Right lobe of liver (tissue), 6 donors: ENCODE measurements at regions not wholly inside any gene's neighbourhood (a gene's known extent, or its start where the extent isn't known, plus 50 kb on each side); places are given as distances from the start of the nearest gene placed in this dataset.
A peak's percentile ranks its signal among the peaks of the same experiment; 100 is the strongest.

Experiments
- ATAC-seq, 4 donors: fragments of 200-7000 bp; cut with Tn5 transposase; one replicate each; pipeline ENCODE4 v1.9.1; 2020; ENCODE audit warnings: mild to moderate bottlenecking in 4 of 4, moderate library complexity in 4 of 4
- DNase-seq, 3 donors: peaks; one replicate each; pipeline ENCODE4 v3.0.0-alpha.2; 2020
- H3K27ac ChIP-seq, 3 donors: fragments of 200-600 bp; one replicate each; pipeline ENCODE4 v1.8.0; 2022
- H3K27me3 ChIP-seq, 2 donors: fragments of 200-600 bp; one replicate each; pipeline ENCODE4 v1.8.0; 2022
- H3K36me3 ChIP-seq, 4 donors: fragments of 200-600 bp; sonication (generic) in 1 of 4; one replicate each; pipeline versions ENCODE4 v1.5.1 to v1.8.0; 2017 to 2022; ENCODE audit warnings: control low read depth in 1 of 4
- H3K4me1 ChIP-seq, 4 donors: fragments of 200-600 bp; sonication (generic) in 1 of 4; one replicate each; pipeline versions ENCODE4 v1.5.1 to v1.8.0; 2017 to 2022; ENCODE audit warnings: control low read depth in 1 of 4
- H3K4me3 ChIP-seq, 3 donors: fragments of 200-600 bp; one replicate each; pipeline ENCODE4 v1.8.0; 2022
- H3K9me3 ChIP-seq, 4 donors: fragments of 200-600 bp; sonication (generic) in 1 of 4; one replicate each; pipeline versions ENCODE4 v1.5.1 to v1.8.0; 2017 to 2022; ENCODE audit warnings: control low read depth in 1 of 4
- POLR2A ChIP-seq: fragments of 450-650 bp; IDR thresholded peaks from one replicate; pipeline ENCODE4 v1.6.1; 2017; ENCODE audit warnings: antibody characterized with exemption, mild to moderate bottlenecking
- WGBS: methylation state at CpG from one replicate; pipeline ENCODE4 v1.1.6; 2018; ENCODE audit warnings: low coverage, low lambda C conversion rate; ENCODE audit not compliant: insufficient coverage; ENCODE audit errors: missing lambda C conversion rate; 5-methylcytosine and 5-hydroxymethylcytosine counted together
- intact Hi-C, 2 donors: fragments of 100-400 bp; cut with DNase I; formaldehyde crosslinking; loops; one replicate each; pipeline versions ENCODE4 v1.11.2 to v1.14.1; 2022
- TF ChIP-seq, protein P1 (sequence below), 4 donors: fragments of 200-600 bp in 3 of 4; fragments of 450-650 bp in 1 of 4; IDR thresholded peaks; one replicate each; pipeline versions ENCODE4 v1.5.1 to v1.8.0; 2016 to 2022; ENCODE audit warnings: antibody characterized with exemption in 4 of 4, mild to moderate bottlenecking in 2 of 4
- donor health status: DM: no; HTN: yes; CAD: no.
- donor health status: DM: no; HTN: no; CAD: no.
- donor health status: DM: no; HTN: no; CAD: no.
- donor health status: DM: no; HTN: yes; CAD: no.
- donor health status: DM: no; HTN: yes; CAD: no.

DNA sequence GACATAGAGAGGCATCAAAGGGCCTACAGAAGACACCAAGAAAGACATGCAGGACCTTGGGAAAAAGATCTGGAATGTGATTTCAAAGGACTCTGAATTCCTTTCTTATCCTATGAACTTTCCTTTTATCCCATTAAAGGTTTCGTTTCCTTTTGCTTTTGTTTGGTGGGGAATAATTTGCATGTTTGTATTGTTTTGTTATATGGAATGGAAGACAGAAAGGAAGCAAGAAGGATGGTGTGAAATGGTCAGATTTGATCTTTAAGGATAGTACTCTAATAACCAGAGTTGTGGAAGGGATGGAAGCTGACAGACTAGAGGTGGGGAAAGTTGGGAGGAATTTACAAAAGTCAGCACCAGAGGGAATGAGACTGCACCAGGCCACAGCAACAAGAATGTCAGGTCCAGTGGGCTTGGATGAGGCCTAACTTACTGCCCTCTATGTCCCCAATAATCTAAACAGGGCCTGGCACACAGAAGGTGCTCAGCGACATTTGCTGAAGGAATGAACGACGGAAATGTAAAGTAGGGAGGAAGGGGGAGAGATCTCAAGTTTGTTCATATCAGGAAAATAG, 173.7 kb downstream of the FOXA2 start:
- intact Hi-C loops, result no loop called here
- Histone ChIP-seq H3K36me3 (no peaks in the 10 kb centered on the region), H3K27ac (peak overlapping the region in 2 of 3 donors; percentile 62 to 85), H3K27me3 (no peaks in the 10 kb centered on the region), H3K4me3 (no peak overlapping the region), H3K4me1 (peaks cover 0 to 28% (median 12%) of the 10 kb centered on the region in 4 donors), H3K9me3 (no peaks in the 10 kb centered on the region)
- 71% methylated on average over 4 of the region's 4 CpGs for WGBS
- TF ChIP-seq POLR2A, result no peak
- TF ChIP-seq, protein P1, sequence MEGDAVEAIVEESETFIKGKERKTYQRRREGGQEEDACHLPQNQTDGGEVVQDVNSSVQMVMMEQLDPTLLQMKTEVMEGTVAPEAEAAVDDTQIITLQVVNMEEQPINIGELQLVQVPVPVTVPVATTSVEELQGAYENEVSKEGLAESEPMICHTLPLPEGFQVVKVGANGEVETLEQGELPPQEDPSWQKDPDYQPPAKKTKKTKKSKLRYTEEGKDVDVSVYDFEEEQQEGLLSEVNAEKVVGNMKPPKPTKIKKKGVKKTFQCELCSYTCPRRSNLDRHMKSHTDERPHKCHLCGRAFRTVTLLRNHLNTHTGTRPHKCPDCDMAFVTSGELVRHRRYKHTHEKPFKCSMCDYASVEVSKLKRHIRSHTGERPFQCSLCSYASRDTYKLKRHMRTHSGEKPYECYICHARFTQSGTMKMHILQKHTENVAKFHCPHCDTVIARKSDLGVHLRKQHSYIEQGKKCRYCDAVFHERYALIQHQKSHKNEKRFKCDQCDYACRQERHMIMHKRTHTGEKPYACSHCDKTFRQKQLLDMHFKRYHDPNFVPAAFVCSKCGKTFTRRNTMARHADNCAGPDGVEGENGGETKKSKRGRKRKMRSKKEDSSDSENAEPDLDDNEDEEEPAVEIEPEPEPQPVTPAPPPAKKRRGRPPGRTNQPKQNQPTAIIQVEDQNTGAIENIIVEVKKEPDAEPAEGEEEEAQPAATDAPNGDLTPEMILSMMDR (IDR thresholded peaks at IDR 0.05), result no peak
- DNase-seq (no peak), ATAC-seq (no peak)

DNA sequence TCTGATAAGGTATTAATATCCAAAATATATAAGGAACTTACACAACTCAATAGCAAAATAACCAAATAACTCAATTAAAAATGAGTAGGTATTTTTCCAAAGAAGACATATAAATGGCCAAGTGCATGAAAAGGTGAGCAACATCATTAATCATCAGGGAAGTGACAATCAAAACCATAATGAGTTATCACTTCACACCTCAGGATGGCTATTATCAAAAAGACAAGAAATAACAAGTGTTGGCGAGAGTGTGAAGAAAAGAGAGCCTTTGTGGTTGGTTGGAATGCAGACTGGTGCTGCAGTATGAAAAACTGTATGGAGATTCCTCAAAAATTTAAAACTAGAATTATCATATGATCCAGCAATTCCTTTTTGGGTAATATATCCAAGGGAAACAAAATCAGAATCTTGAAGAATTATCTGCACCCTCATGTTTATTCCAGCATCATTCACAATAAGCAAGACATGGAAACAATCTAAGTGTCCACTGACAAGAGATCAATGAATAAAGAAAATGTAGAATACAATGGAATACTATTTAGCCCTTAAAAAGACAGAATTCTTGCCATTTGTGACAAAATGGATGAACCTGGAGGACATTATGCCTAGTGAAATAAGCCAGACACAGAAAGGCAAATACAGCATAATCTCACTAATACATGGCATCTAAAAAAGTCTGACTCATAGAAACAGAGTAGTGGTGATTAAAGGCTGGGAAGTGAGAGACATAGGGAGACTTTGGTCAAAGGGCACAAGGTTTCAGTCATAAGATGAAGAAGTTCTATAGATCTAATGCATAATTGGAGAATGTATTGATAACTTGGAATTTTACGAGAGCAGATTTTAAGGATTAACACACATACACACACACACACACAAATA, 175.6 kb downstream of the FOXA2 start:
- 82% methylated on average over 2 of the region's 2 CpGs for WGBS
- ATAC-seq, result no peak
- H3K4me3 ChIP-seq, result no peak overlapping the region
- TF ChIP-seq POLR2A, result no peak
- TF ChIP-seq, protein P1 (IDR thresholded peaks at IDR 0.05), result no peak
- peaks cover 0 to 43% (median 12%) of the 10 kb centered on the region in 4 donors for H3K4me1 ChIP-seq
- no peaks in the 10 kb centered on the region for H3K27me3 ChIP-seq
- no peak overlapping the region for H3K27ac ChIP-seq
- intact Hi-C loops, result no loop called here
- no peaks in the 10 kb centered on the region for H3K36me3 ChIP-seq
- H3K9me3 ChIP-seq, result no peaks in the 10 kb centered on the region
- DNase-seq, result no peak

DNA sequence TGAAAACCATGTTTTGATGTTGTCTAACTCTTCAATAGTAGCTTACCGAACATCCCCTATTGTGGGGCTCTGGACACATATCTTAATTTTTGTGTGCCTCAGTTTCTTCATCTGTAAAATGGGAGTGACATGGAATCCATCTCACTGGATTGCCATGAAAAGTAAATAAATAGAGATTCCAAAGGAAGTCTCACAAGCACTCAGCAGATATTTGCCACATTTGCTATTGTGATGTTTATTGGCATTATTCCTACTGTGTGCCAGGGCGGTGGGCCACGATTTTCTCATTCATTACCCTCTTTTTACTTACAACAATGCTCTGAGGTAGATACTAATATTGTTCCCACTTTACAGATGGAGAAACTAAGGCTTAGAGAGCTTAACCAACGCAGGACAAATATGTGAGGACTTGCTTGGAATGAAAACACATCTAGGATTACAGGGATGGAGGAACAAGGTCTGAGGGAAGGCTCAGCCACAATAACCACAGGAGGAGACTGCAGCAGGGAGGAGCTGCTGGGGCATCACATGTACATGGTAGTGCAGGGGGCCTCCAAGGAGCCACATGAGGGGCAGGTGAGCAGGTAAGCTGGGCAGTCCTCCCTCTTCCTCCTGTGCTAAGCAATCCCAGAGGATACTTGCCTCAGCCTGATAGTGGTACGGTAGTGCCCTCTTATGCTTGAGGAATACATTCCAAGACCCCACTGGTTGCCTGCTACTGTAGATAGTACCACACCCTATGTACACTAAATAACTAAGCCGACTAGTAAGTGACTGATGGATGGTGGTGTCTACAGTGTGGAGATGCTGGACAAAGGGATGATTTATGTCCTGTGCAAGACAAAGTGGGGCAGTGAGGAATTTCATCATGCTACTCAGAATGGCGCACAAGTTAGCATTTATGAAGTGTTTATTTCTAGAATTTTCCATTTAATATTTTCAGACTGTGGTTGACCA, 176.9 kb downstream of the FOXA2 start:
- Histone ChIP-seq H3K9me3 (no peaks in the 10 kb centered on the region), H3K27ac (no peak overlapping the region), H3K27me3 (no peaks in the 10 kb centered on the region), H3K4me1 (peaks cover 0 to 32% (median 10%) of the 10 kb centered on the region in 4 donors), H3K4me3 (no peak overlapping the region), H3K36me3 (no peaks in the 10 kb centered on the region)
- ATAC-seq (no peak), DNase-seq (no peak)
- no peak for TF ChIP-seq POLR2A
- TF ChIP-seq, protein P1 (IDR thresholded peaks at IDR 0.05), result no peak
- intact Hi-C loops, result no loop called here
- 81% methylated on average over 6 of the region's 7 CpGs for WGBS

DNA sequence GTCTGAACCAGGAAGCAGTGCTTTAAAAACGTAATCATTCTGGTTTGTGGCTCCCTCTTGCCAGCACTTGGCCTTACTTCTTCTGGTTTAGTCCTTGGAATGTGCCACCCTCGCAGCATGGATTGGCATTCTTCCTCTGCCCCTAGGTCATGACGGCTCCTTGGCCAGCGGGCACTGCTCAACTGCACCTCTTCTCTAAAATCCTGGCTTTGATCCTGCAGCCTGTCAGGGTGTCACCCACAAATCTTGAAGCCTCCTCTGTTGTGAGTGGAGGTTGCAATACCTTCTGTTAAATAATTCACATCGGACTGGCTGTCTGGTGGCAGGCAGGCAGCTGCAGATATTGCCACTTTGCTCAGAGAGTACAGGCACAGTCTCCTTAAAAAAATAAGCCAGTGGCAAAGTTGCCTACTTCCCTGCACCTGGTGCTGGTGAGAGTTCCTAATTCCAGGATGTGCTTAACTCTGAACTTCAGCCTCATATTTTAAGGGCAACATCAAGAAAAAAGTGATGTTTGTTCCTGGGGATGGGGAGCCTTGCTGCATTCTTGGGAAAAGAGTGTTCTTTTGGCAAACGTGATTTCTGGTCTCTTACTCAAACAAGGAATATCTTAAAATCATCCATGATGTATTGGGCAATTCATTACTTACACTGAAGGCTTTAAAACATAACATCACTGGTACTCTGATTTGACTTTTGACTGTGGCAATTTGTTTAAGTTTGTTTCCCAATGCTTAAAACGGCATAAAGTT, 179.8 kb downstream of the FOXA2 start:
- DNase-seq, result no peak
- H3K27me3 ChIP-seq, result no peaks in the 10 kb centered on the region
- TF ChIP-seq POLR2A, result no peak
- TF ChIP-seq, protein P1 (IDR thresholded peaks at IDR 0.05), result no peak
- 52% methylated on average over 6 of the region's 7 CpGs for WGBS
- H3K36me3 ChIP-seq, result no peaks in the 10 kb centered on the region
- no peaks in the 10 kb centered on the region for H3K9me3 ChIP-seq
- H3K4me3 ChIP-seq, result no peak overlapping the region
- no peak overlapping the region for H3K27ac ChIP-seq
- intact Hi-C loops, result no loop called here
- ATAC-seq, result peak in 1 of 4 donors; percentile 22
- peaks cover 0 to 18% (median 0%) of the 10 kb centered on the region in 4 donors for H3K4me1 ChIP-seq
